ENCODE measurements at regions not wholly inside any gene's neighbourhood (a gene's known extent, or its start where the extent isn't known, plus 50 kb on each side); places are given as distances from the start of the nearest gene placed in this dataset.

- intact Hi-C loops (cut with micrococcal nuclease; ENCODE audit: unreplicated experiment): no loop called here
- no peaks in the 10 kb centered on the region for H3K36me3 ChIP-seq (ENCODE audit: insufficient read depth, low read length, poor library complexity, severe bottlenecking)
- no peaks in the 10 kb centered on the region for H3K27me3 ChIP-seq (replicated peaks; ENCODE audit: insufficient read depth, low read depth, low read length, poor library complexity)
- POLR2A ChIA-PET (ENCODE audit: low non-redundant PET): no interaction called here
- BruUV-seq (replicated peaks): no TSS peak
- no peak overlapping the region for H3K4me3 ChIP-seq (ENCODE audit: low read depth, low read length, poor library complexity, severe bottlenecking)
- TF ChIP-seq EZH2 (IDR thresholded peaks at IDR 0.05; ENCODE audit: borderline replicate concordance, low read depth, low read length, poor library complexity, severe bottlenecking) (no peak), CTCF (conservative IDR thresholded peaks at IDR 0.05; ENCODE audit: low read depth, low read length) (no peak)
- DNase-seq (ENCODE audit: low spot score): no peak
- no peaks in the 10 kb centered on the region for H3K9me3 ChIP-seq (ENCODE audit: low read depth, low read length, poor library complexity, severe bottlenecking)
- H3K4me1 ChIP-seq (ENCODE audit: insufficient read depth, low read length, poor library complexity, severe bottlenecking): no peaks in the 10 kb centered on the region
- CTCF ChIA-PET: no interaction called here
- H3K27ac ChIP-seq (ENCODE audit: low read depth, low read length, poor library complexity, severe bottlenecking): no peak overlapping the region
Observed at GRCh38 chr21:27103768-27104167, 136.9 kb upstream of the ADAMTS5 start.

- intact Hi-C loops (cut with micrococcal nuclease; ENCODE audit: unreplicated experiment): no loop called here
- Histone ChIP-seq H3K27ac (ENCODE audit: low read depth, low read length, poor library complexity, severe bottlenecking) (no peak overlapping the region), H3K36me3 (ENCODE audit: insufficient read depth, low read length, poor library complexity, severe bottlenecking) (no peaks in the 10 kb centered on the region), H3K4me3 (ENCODE audit: low read depth, low read length, poor library complexity, severe bottlenecking) (no peak overlapping the region), H3K27me3 (replicated peaks; ENCODE audit: insufficient read depth, low read depth, low read length, poor library complexity) (no peaks in the 10 kb centered on the region), H3K4me1 (ENCODE audit: insufficient read depth, low read length, poor library complexity, severe bottlenecking) (no peaks in the 10 kb centered on the region), H3K9me3 (ENCODE audit: low read depth, low read length, poor library complexity, severe bottlenecking) (no peaks in the 10 kb centered on the region)
- BruUV-seq (replicated peaks): no TSS peak
- DNase-seq (ENCODE audit: low spot score): no peak
- ChIA-PET CTCF (interaction anchor here (0.6 kb wide), 1 partner anchor 16 kb away, joined by 4 read pairs; no protein-coding TSS in a partner anchor), POLR2A (ENCODE audit: low non-redundant PET) (no interaction called here)
- no peak for TF ChIP-seq CTCF (conservative IDR thresholded peaks at IDR 0.05; ENCODE audit: low read depth, low read length)
- no peak for TF ChIP-seq EZH2 (IDR thresholded peaks at IDR 0.05; ENCODE audit: borderline replicate concordance, low read depth, low read length, poor library complexity, severe bottlenecking)
Observed at GRCh38 chr21:27101523-27101922, 134.6 kb upstream of the ADAMTS5 start.

GRCh38 chr21:27094184-27094948, 127.5 kb upstream of the ADAMTS5 start:
- H3K9me3 ChIP-seq (ENCODE audit: low read depth, low read length, poor library complexity, severe bottlenecking): no peaks in the 10 kb centered on the region
- BruUV-seq (replicated peaks): no TSS peak
- ChIA-PET POLR2A (ENCODE audit: low non-redundant PET) (no interaction called here), CTCF (no interaction called here)
- H3K27me3 ChIP-seq (replicated peaks; ENCODE audit: insufficient read depth, low read depth, low read length, poor library complexity): peaks cover 5% of the 10 kb centered on the region
- no peaks in the 10 kb centered on the region for H3K4me1 ChIP-seq (ENCODE audit: insufficient read depth, low read length, poor library complexity, severe bottlenecking)
- H3K36me3 ChIP-seq (ENCODE audit: insufficient read depth, low read length, poor library complexity, severe bottlenecking): no peaks in the 10 kb centered on the region
- no peak for DNase-seq (ENCODE audit: low spot score)
- no peak overlapping the region for H3K4me3 ChIP-seq (ENCODE audit: low read depth, low read length, poor library complexity, severe bottlenecking)
- TF ChIP-seq CTCF (conservative IDR thresholded peaks at IDR 0.05; ENCODE audit: low read depth, low read length) (no peak), EZH2 (IDR thresholded peaks at IDR 0.05; ENCODE audit: borderline replicate concordance, low read depth, low read length, poor library complexity, severe bottlenecking) (no peak)
- H3K27ac ChIP-seq (ENCODE audit: low read depth, low read length, poor library complexity, severe bottlenecking): no peak overlapping the region
- intact Hi-C loops (cut with micrococcal nuclease; ENCODE audit: unreplicated experiment): no loop called here

All from A673 (cell line).